ENCODE measurements at regions not wholly inside any gene's neighbourhood (a gene's known extent, or its start where the extent isn't known, plus 50 kb on each side); places are given as distances from the start of the nearest gene placed in this dataset.

GRCh38 chr5:99724732-99725290, 796.0 kb upstream of the CHD1 start:
- no peak for DNase-seq (ENCODE audit: low read depth in 2 of 2)

GRCh38 chr5:99721506-99721905, 792.7 kb upstream of the CHD1 start:
- DNase-seq (ENCODE audit: low read depth in 2 of 2) = no peak

- no peak for DNase-seq (ENCODE audit: low read depth in 2 of 2)
Measured at GRCh38 chr5:99715921-99716320, 787.1 kb upstream of the CHD1 start.

- no peak for DNase-seq (ENCODE audit: low read depth in 2 of 2)
Measured at GRCh38 chr5:99706160-99706559, 777.4 kb upstream of the CHD1 start.

GRCh38 chr5:99702565-99702964, 773.8 kb upstream of the CHD1 start:
- no peak for DNase-seq (ENCODE audit: low read depth in 2 of 2)

GRCh38 chr5:99694884-99695283, 766.1 kb upstream of the CHD1 start:
- DNase-seq (ENCODE audit: low read depth in 2 of 2) = no peak

GRCh38 chr5:99686538-99686937, 757.7 kb upstream of the CHD1 start:
- no peak for DNase-seq (ENCODE audit: low read depth in 2 of 2)

- no peak for DNase-seq (ENCODE audit: low read depth in 2 of 2)
Measured at GRCh38 chr5:99675974-99676373, 747.2 kb upstream of the CHD1 start.

- DNase-seq (ENCODE audit: low read depth in 2 of 2) = no peak
Measured at GRCh38 chr5:99674101-99674500, 745.3 kb upstream of the CHD1 start.

GRCh38 chr5:99664972-99665371, 736.2 kb upstream of the CHD1 start:
- DNase-seq (ENCODE audit: low read depth in 2 of 2) = no peak

- DNase-seq (ENCODE audit: low read depth in 2 of 2) = no peak
Measured at GRCh38 chr5:99651298-99651697, 722.5 kb upstream of the CHD1 start.

GRCh38 chr5:99646011-99646647, 717.3 kb upstream of the CHD1 start:
- DNase-seq (ENCODE audit: low read depth in 2 of 2) = no peak

- no peak for DNase-seq (ENCODE audit: low read depth in 2 of 2)
Measured at GRCh38 chr5:99644822-99645221, 716.0 kb upstream of the CHD1 start.

- no peak for DNase-seq (ENCODE audit: low read depth in 2 of 2)
Measured at GRCh38 chr5:99640646-99641045, 711.8 kb upstream of the CHD1 start.

- DNase-seq (ENCODE audit: low read depth in 2 of 2) = no peak
Measured at GRCh38 chr5:99639905-99640304, 711.1 kb upstream of the CHD1 start.

GRCh38 chr5:99636663-99637062, 707.9 kb upstream of the CHD1 start:
- no peak for DNase-seq (ENCODE audit: low read depth in 2 of 2)

GRCh38 chr5:99621772-99622681, 693.2 kb upstream of the CHD1 start:
- no peak for DNase-seq (ENCODE audit: low read depth in 2 of 2)

- DNase-seq (ENCODE audit: low read depth in 2 of 2) = no peak
Measured at GRCh38 chr5:99617335-99617734, 688.5 kb upstream of the CHD1 start.

GRCh38 chr5:99614888-99615287, 686.1 kb upstream of the CHD1 start:
- no peak for DNase-seq (ENCODE audit: low read depth in 2 of 2)

- no peak for DNase-seq (ENCODE audit: low read depth in 2 of 2)
Measured at GRCh38 chr5:99607124-99607523, 678.3 kb upstream of the CHD1 start.

GRCh38 chr5:99605904-99606303, 677.1 kb upstream of the CHD1 start:
- no peak for DNase-seq (ENCODE audit: low read depth in 2 of 2)

GRCh38 chr5:99600952-99601351, 672.1 kb upstream of the CHD1 start:
- no peak for DNase-seq (ENCODE audit: low read depth in 2 of 2)

- no peak for DNase-seq (ENCODE audit: low read depth in 2 of 2)
Measured at GRCh38 chr5:99590806-99591205, 662.0 kb upstream of the CHD1 start.

All from fibroblast of skin of left quadriceps (primary cell).